Suprapubic skin (tissue), 4 donors: ENCODE measurements at regions not wholly inside any gene's neighbourhood (a gene's known extent, or its start where the extent isn't known, plus 50 kb on each side); places are given as distances from the start of the nearest gene placed in this dataset.

Experiments
- DNase-seq, 2 donors: peaks; one replicate each; pipeline ENCODE4 v3.0.0-alpha.2; 2019; ENCODE audit warnings: low spot score in 2 of 2
- H3K27ac ChIP-seq: fragments of 200-600 bp; sonication (generic); one replicate; pipeline ENCODE4 v1.5.1; 2019
- H3K27me3 ChIP-seq: fragments of 200-600 bp; sonication (generic); one replicate; pipeline ENCODE4 v1.5.1; 2019
- H3K36me3 ChIP-seq: fragments of 200-600 bp; sonication (generic); one replicate; pipeline ENCODE4 v1.5.1; 2019
- H3K4me1 ChIP-seq: fragments of 200-600 bp; sonication (generic); one replicate; pipeline ENCODE4 v1.5.1; 2019
- H3K4me3 ChIP-seq: fragments of 200-600 bp; sonication (generic); one replicate; pipeline ENCODE4 v1.5.1; 2019; ENCODE audit warnings: mild to moderate bottlenecking
- H3K9me3 ChIP-seq: fragments of 200-600 bp; sonication (generic); one replicate; pipeline ENCODE4 v1.5.1; 2019
- EP300 ChIP-seq: sonication (generic); formaldehyde crosslinking; IDR thresholded peaks from one replicate; pipeline ENCODE4 v1.6.1; 2017; ENCODE audit warnings: antibody characterized with exemption
- POLR2A ChIP-seq, 2 donors: fragments of 450-650 bp; IDR thresholded peaks; one replicate each; pipeline ENCODE4 v1.6.1; 2017; ENCODE audit warnings: antibody characterized with exemption in 2 of 2, mild to moderate bottlenecking in 2 of 2, moderate library complexity in 2 of 2
- POLR2AphosphoS5 ChIP-seq, 3 donors: sonication (generic); formaldehyde crosslinking; IDR thresholded peaks; one replicate each; pipeline ENCODE4 v1.6.1; 2017; ENCODE audit warnings: antibody characterized with exemption in 3 of 3
- WGBS: methylation state at CpG from one replicate; pipeline ENCODE4 v1.1.5; 2018; 5-methylcytosine and 5-hydroxymethylcytosine counted together
- TF ChIP-seq, protein P1 (sequence below), 2 donors: fragments of 200-600 bp in 1 of 2; fragments of 450-650 bp in 1 of 2; sonication (generic) in 1 of 2; IDR thresholded peaks; one replicate each; pipeline ENCODE4 v1.5.1; 2016 to 2019; ENCODE audit warnings: antibody characterized with exemption in 2 of 2, mild to moderate bottlenecking in 1 of 2, moderate library complexity in 1 of 2

DNA sequence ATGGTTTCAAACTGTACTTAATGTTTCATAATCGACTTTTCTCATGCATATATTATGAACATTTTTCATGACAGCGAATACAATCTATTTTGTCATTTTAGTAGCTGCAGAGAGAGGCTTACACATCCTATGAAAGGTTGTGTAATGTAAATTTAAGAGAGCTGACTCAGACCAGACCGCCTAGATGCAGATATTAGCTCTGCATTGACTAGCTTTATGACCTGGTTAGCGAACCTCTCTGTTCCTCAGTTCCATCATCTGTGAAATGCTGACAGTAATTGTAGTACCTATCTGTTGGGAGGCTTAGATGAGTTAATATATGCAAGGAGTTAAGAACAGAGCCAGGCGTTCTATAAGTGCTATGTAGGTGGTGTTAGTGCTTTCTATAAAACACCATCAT is 116.2 kb upstream of the RASGRP1 start:
- Histone ChIP-seq H3K27me3 (no peaks in the 10 kb centered on the region), H3K36me3 (no peaks in the 10 kb centered on the region), H3K4me1 (no peaks in the 10 kb centered on the region), H3K4me3 (no peak overlapping the region), H3K27ac (no peak overlapping the region), H3K9me3 (no peaks in the 10 kb centered on the region)
- WGBS, result 75% methylated on average over 5 of the region's 5 CpGs
- DNase-seq, result no peak
- no peak for TF ChIP-seq EP300
- TF ChIP-seq POLR2A (IDR thresholded peaks at IDR 0.05), result no peak
- TF ChIP-seq POLR2AphosphoS5 (IDR thresholded peaks at IDR 0.05), result no peak
- TF ChIP-seq, protein P1, sequence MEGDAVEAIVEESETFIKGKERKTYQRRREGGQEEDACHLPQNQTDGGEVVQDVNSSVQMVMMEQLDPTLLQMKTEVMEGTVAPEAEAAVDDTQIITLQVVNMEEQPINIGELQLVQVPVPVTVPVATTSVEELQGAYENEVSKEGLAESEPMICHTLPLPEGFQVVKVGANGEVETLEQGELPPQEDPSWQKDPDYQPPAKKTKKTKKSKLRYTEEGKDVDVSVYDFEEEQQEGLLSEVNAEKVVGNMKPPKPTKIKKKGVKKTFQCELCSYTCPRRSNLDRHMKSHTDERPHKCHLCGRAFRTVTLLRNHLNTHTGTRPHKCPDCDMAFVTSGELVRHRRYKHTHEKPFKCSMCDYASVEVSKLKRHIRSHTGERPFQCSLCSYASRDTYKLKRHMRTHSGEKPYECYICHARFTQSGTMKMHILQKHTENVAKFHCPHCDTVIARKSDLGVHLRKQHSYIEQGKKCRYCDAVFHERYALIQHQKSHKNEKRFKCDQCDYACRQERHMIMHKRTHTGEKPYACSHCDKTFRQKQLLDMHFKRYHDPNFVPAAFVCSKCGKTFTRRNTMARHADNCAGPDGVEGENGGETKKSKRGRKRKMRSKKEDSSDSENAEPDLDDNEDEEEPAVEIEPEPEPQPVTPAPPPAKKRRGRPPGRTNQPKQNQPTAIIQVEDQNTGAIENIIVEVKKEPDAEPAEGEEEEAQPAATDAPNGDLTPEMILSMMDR (IDR thresholded peaks at IDR 0.05), result no peak

DNA sequence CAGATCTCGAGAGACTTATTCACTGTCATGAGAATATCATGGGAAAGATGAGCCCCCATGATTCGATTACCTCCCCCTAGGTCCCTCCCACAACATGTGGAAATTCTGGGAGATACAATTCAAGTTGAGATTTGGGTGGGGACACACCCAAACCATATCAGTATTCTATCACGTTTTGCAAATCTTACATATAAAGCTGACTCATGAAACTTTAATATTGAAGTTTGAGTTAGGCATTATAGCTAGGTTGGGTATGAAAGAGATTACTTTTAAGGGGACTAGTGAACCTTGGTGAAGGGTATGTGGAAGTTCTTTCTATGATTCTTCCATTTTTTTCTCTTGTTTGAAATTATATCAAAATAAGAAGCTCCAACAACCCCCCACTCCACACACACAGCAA is 117.7 kb upstream of the RASGRP1 start:
- no peak for DNase-seq
- no peaks in the 10 kb centered on the region for H3K36me3 ChIP-seq
- H3K27me3 ChIP-seq, result no peaks in the 10 kb centered on the region
- 70% methylated on average over 3 of the region's 3 CpGs for WGBS
- H3K4me3 ChIP-seq, result no peak overlapping the region
- no peaks in the 10 kb centered on the region for H3K4me1 ChIP-seq
- H3K9me3 ChIP-seq, result no peaks in the 10 kb centered on the region
- TF ChIP-seq, protein P1 (IDR thresholded peaks at IDR 0.05), result no peak
- TF ChIP-seq POLR2AphosphoS5 (IDR thresholded peaks at IDR 0.05) (no peak), POLR2A (IDR thresholded peaks at IDR 0.05) (no peak), EP300 (no peak)
- no peak overlapping the region for H3K27ac ChIP-seq

DNA sequence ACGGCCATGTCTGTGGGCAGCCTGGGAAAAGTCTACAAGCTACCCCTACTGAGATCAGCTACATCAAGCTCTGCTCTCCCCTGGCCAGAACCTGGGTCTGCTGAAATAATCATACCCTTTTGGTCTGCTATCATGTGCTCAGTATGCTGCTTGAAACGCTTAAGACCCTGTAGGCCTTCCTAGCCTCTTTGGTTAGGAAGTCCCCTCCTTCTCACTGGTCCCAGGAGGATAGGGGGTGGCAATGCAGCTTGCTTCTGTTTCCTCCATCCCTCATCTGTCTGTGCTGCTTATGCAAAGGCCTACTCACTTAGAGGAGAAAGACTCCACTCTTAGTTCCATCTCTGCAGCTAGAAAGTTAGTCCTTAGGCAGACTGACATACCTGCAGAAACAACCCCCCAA is 118.2 kb upstream of the RASGRP1 start:
- TF ChIP-seq POLR2AphosphoS5 (IDR thresholded peaks at IDR 0.05) (no peak), POLR2A (IDR thresholded peaks at IDR 0.05) (no peak), EP300 (no peak)
- TF ChIP-seq, protein P1 (IDR thresholded peaks at IDR 0.05), result no peak
- no peak overlapping the region for H3K27ac ChIP-seq
- H3K9me3 ChIP-seq, result no peaks in the 10 kb centered on the region
- no peaks in the 10 kb centered on the region for H3K27me3 ChIP-seq
- WGBS, result 91% methylated on average over 2 of the region's 2 CpGs
- H3K4me3 ChIP-seq, result no peak overlapping the region
- H3K4me1 ChIP-seq, result no peaks in the 10 kb centered on the region
- no peaks in the 10 kb centered on the region for H3K36me3 ChIP-seq
- no peak for DNase-seq

DNA sequence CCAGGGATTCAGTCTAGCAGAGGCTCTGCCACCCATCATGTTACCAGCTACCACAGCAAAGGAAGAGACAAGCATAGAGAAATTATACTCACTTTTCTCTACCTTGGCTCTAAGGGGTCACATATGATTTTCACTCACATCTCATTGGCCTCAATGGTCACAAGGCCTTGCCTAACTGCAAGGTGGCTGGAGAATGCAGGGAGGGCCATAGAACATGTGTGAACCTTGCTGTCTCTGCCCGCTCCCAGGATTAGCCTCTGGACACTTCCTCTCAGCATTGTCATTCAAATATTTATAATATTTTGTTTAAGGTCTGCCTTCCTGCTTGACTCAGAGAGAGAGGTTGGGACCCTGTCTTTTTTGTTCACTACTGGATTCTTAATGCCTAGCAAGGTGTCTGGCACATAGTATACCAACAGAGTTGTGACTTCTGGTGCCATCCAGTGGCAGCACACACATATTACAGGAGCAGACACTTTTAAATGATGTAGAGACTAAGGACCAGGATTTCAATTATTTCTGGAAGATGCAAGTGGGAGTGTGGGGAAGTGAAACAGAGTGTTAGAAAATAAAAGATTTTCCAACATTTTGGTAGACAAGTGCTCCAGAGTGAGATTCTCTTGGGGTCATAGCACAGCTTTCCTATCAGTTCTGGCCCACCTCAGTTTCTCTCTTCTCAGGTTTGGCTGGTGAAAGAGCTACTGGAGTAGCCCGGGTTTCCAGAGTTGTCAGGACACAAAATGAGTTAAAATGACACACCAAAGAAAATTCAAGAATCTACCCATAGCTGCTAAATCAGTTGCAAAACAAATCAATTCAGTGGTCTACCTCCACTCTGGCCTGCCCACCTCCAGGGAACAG is 119.0 kb upstream of the RASGRP1 start:
- Histone ChIP-seq H3K4me1 (no peaks in the 10 kb centered on the region), H3K27ac (no peak overlapping the region), H3K36me3 (no peaks in the 10 kb centered on the region), H3K9me3 (no peaks in the 10 kb centered on the region), H3K4me3 (no peak overlapping the region), H3K27me3 (no peaks in the 10 kb centered on the region)
- 81% methylated on average over 2 of the region's 2 CpGs for WGBS
- TF ChIP-seq, protein P1 (IDR thresholded peaks at IDR 0.05), result peak; percentile 62 to 70
- no peak for TF ChIP-seq POLR2AphosphoS5 (IDR thresholded peaks at IDR 0.05)
- no peak for DNase-seq

DNA sequence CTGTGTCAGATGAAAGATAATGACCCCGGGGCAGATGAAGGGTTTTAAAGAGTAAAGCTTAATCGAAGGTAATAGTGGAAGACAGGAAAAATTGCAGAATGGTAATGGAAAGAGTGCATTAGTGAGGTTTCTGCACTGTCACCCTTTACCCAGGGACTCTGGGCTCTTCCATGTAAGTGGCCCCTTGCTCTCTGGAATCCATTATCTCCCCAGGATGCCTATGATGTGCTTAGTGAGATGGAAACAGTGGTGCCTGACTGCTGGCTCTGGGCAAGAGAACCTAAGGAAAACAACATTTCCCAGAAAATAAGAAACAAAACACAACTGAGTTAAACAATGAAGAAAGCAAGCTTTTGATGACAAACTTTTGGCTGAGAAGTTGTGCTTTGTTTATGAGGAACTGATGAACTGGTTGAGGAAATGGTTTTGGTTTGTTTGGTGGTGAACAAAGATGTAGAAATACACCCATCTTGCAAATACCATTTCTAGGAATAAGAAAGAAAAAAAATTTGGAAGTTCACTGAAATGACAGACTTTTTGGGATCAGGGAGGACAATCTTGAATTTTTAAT is 119.9 kb upstream of the RASGRP1 start:
- Histone ChIP-seq H3K4me1 (no peaks in the 10 kb centered on the region), H3K4me3 (no peak overlapping the region), H3K9me3 (no peaks in the 10 kb centered on the region), H3K36me3 (no peaks in the 10 kb centered on the region), H3K27ac (no peak overlapping the region), H3K27me3 (no peaks in the 10 kb centered on the region)
- 62% methylated on average over 2 of the region's 2 CpGs for WGBS
- DNase-seq, result no peak
- TF ChIP-seq, protein P1 (IDR thresholded peaks at IDR 0.05), result no peak
- TF ChIP-seq POLR2A (IDR thresholded peaks at IDR 0.05), result no peak
- no peak for TF ChIP-seq POLR2AphosphoS5 (IDR thresholded peaks at IDR 0.05)
- no peak for TF ChIP-seq EP300
